Parathyroid adenoma (tissue), 2 donors: ENCODE measurements at regions not wholly inside any gene's neighbourhood (a gene's known extent, or its start where the extent isn't known, plus 50 kb on each side); places are given as distances from the start of the nearest gene placed in this dataset.
"Not testable (repeated sequence)": the region's sequence is repeated elsewhere in the genome, so short reads cannot be mapped to it uniquely, and the experiment has no call there.

ENCODE experiments used
- H2AFZ ChIP-seq: fragments of 300-600 bp; sonication (generic); one replicate; pipeline ENCODE4 v1.7.0; 2017; ENCODE audit warnings: antibody characterized with exemption, mild to moderate bottlenecking
- H3K27ac ChIP-seq: fragments of 300-600 bp; sonication (generic); one replicate; pipeline ENCODE4 v1.7.0; 2017
- H3K27me3 ChIP-seq: fragments of 300-600 bp; sonication (generic); one replicate; pipeline ENCODE4 v1.7.0; 2017; ENCODE audit warnings: low read length; ENCODE audit not compliant: control insufficient read depth, insufficient read depth
- H3K36me3 ChIP-seq: fragments of 300-600 bp; sonication (generic); one replicate; pipeline ENCODE4 v1.7.0; 2017; ENCODE audit warnings: low read length; ENCODE audit not compliant: control insufficient read depth, insufficient read depth
- H3K4me1 ChIP-seq: fragments of 300-600 bp; sonication (generic); one replicate; pipeline ENCODE4 v1.7.0; 2017; ENCODE audit warnings: control low read depth
- H3K4me2 ChIP-seq: fragments of 300-600 bp; sonication (generic); one replicate; pipeline ENCODE4 v1.7.0; 2017; ENCODE audit warnings: low read length
- H3K4me3 ChIP-seq: fragments of 300-600 bp; sonication (generic); one replicate; pipeline ENCODE4 v1.7.0; 2017; ENCODE audit warnings: low read depth, low read length
- H3K79me2 ChIP-seq: fragments of 300-600 bp; sonication (generic); one replicate; pipeline ENCODE4 v1.7.0; 2017; ENCODE audit warnings: control low read depth
- H3K9ac ChIP-seq: fragments of 300-600 bp; sonication (generic); one replicate; pipeline ENCODE4 v1.7.0; 2017; ENCODE audit warnings: mild to moderate bottlenecking
- H3K9me3 ChIP-seq: fragments of 300-600 bp; sonication (generic); one replicate; pipeline ENCODE4 v1.7.0; 2017; ENCODE audit warnings: low read length; ENCODE audit not compliant: control insufficient read depth
- TF ChIP-seq, protein P1 (sequence below): fragments of 300-600 bp; sonication (generic); IDR thresholded peaks from one replicate; pipeline ENCODE4 v1.7.0; 2017; ENCODE audit warnings: antibody characterized with exemption, mild to moderate bottlenecking
- donor health status: primary hyperparathyroidism.

DNA sequence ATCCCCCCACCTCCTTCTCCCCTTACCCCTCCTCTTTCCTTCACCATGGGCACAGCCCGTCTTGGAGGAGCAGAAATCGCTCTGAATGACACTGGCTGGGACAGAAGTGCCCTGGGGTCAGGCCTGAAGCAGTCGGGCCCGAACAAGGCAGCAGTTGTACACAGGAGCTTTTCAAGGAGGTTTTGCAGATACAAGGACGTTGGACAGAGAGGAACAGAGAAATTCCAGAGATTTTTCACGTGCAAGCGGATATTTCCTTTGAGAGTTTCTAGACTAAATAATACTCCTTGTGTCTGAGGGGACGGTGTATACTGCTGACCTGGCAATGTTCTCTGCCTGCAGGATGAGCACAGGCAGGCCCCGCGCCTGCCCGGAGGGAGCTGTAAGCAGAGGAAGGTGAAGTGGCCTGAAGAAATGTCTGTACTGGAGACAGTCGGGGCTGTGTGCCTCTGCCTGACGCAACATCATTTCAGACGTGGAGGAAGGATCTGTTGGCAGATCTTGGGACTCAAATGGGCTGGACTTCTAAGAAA is 95.3 kb upstream of the SLC25A33 start:
- peaks cover 44% of the 10 kb centered on the region for H3K4me1 ChIP-seq
- no peaks in the 10 kb centered on the region for H3K79me2 ChIP-seq
- no peaks in the 10 kb centered on the region for H3K9me3 ChIP-seq
- TF ChIP-seq, protein P1, sequence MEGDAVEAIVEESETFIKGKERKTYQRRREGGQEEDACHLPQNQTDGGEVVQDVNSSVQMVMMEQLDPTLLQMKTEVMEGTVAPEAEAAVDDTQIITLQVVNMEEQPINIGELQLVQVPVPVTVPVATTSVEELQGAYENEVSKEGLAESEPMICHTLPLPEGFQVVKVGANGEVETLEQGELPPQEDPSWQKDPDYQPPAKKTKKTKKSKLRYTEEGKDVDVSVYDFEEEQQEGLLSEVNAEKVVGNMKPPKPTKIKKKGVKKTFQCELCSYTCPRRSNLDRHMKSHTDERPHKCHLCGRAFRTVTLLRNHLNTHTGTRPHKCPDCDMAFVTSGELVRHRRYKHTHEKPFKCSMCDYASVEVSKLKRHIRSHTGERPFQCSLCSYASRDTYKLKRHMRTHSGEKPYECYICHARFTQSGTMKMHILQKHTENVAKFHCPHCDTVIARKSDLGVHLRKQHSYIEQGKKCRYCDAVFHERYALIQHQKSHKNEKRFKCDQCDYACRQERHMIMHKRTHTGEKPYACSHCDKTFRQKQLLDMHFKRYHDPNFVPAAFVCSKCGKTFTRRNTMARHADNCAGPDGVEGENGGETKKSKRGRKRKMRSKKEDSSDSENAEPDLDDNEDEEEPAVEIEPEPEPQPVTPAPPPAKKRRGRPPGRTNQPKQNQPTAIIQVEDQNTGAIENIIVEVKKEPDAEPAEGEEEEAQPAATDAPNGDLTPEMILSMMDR, result no peak
- H3K4me2 ChIP-seq, result peak overlapping the region; percentile 46
- H3K4me3 ChIP-seq, result peak overlapping the region; percentile 43
- H2AFZ ChIP-seq, result peak overlapping the region; percentile 41
- H3K36me3 ChIP-seq, result no peaks in the 10 kb centered on the region
- peak overlapping the region; percentile 37 for H3K9ac ChIP-seq
- H3K27me3 ChIP-seq, result no peaks in the 10 kb centered on the region
- peak overlapping the region; percentile 99 for H3K27ac ChIP-seq

DNA sequence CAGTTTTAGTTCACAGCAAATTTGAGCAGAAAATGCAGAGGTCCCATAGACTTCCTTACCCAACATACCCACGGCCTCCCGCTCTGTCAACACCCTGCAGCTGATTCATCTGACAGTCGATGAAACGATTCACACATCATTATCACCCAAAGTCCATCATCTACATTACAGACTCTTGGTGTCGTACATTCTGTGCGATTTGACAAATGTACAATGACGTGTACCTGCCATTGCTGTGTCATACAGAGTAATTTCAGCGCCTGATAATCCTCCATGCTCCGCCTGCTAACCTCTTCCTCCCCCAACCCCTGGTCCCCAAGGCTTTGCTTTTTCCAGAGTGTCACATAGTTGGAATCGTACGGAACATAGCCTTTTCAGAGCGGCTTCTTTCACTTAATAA is 94.7 kb upstream of the SLC25A33 start:
- TF ChIP-seq, protein P1, result no peak
- Histone ChIP-seq H3K9ac (peak overlapping the region; percentile 37), H3K4me1 (peaks cover 41% of the 10 kb centered on the region), H2AFZ (peak overlapping the region; percentile 41), H3K36me3 (no peaks in the 10 kb centered on the region), H3K79me2 (no peaks in the 10 kb centered on the region), H3K9me3 (no peaks in the 10 kb centered on the region), H3K4me3 (peak overlapping the region; percentile 43), H3K27ac (peak overlapping the region; percentile 99), H3K4me2 (peak overlapping the region; percentile 46), H3K27me3 (no peaks in the 10 kb centered on the region)

DNA sequence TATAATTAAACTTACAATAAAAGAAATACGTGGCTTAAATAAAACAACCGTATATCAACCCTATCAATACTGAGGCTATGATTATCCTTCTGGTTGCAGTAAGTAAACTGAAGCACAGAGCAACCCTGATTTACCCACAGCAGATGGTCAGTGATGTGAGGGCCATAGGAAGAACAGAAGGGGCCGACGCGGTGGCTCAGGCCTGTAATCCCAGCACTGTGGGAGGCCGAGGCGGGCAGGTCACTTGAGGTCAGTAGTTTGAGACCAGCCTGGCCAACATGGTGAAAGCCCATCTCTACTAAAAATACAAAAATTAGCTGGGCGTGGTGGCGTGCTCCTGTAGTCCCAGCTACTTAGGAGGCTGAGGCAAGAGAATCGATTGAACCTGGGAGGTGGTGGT is 94.2 kb upstream of the SLC25A33 start:
- not testable (repeated sequence) for H3K79me2 ChIP-seq, H3K4me2 ChIP-seq, H3K9me3 ChIP-seq, H3K27me3 ChIP-seq, H3K36me3 ChIP-seq, H2AFZ ChIP-seq, H3K9ac ChIP-seq
- peaks cover 42% of the 10 kb centered on the region for H3K4me1 ChIP-seq
- H3K4me3 ChIP-seq, result peak overlapping the region; percentile 43
- peak overlapping the region; percentile 99 for H3K27ac ChIP-seq

DNA sequence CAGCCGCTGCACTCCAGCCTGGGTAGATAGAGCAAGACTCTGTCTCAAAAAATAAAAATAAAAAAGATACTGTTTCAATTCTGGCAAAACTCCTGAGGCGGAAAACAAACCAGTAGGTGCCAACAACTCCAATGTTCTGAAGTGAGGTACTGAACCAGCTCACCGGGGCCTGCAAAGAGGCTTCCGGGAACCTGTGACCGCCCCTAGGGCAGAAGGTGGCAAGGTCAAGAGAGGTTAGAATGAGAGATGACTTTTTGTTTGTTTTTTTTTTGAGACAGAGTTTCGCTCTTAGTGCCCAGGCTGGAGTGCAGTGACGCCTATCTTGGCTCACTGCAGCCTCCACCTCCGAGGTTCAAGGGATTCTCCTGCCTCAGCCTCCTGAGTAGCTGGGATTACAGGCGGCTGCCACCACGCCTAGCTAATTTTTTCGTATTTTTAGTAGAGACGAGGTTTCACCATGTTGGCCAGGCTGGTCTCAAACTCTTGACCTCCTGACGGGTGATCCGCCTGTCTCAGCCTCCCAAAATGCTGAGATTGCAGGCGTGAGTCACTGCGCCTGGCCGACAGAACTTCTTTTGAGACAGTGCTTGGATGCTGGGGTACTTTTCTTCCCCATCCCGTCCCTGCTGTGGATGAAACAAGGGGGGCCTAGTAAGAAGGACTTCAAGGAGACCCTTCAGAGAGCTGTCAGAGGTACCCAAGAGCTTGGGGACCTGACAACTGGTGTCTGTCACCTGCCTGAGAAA is 91.9 kb upstream of the SLC25A33 start:
- Histone ChIP-seq H3K27ac (peak overlapping the region; percentile 98), H3K36me3 (no peaks in the 10 kb centered on the region), H3K27me3 (no peaks in the 10 kb centered on the region), H3K9ac (no peak overlapping the region), H2AFZ (no peak overlapping the region), H3K4me1 (peaks cover 45% of the 10 kb centered on the region), H3K79me2 (no peaks in the 10 kb centered on the region), H3K9me3 (no peaks in the 10 kb centered on the region), H3K4me2 (peak overlapping the region; percentile 21), H3K4me3 (no peak overlapping the region)
- TF ChIP-seq, protein P1, result no peak

DNA sequence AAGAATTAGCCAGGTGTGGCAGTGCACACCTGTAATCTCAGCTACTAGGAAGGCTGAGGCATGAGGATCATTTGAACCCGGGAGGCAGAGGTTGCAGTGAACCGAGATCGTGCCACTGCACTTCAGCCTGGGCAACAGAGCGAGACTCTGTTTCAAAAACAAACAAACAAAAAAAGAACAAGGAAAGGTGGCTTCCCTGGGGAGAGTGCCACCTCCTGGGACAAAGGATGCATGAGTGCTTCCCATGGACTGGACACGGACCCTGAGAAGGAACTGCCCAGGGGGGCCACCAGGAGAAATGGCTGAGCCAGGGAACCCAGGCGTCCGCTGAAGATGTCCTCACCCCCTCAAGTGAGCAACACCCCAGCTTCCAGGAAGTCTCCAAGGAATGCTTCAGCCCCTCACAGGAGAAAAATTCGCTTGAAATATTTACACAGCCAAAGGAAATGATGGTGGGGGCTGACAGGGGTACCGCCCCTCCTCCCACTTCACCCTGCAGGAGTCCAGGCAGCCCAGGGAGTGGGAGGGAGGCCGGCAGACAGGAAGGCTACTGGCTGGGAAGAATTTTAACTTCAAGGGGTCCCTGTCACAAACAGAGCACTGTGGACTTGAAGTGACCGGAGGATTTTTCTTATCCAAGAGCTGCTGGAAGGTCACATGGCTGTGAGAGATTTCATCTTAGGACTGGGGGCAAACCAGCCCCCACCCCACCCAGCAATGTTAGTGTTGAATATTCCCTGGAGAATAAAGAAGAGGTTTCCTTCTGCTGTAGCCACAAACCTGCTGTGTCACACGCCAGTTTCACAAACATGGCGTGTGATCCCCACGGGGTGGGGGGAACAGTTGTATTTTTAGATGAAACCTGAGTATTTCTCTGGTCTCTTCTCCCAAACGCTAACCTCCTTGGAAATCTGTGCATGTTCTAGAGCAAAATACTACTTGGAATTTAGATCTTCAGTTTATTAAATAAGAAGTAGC is 90.8 kb upstream of the SLC25A33 start:
- Histone ChIP-seq H3K36me3 (no peaks in the 10 kb centered on the region), H3K4me1 (peaks cover 43% of the 10 kb centered on the region), H3K9me3 (no peaks in the 10 kb centered on the region), H3K9ac (peak overlapping the region; percentile 3), H3K79me2 (no peaks in the 10 kb centered on the region), H3K4me3 (peak overlapping the region; percentile 37), H3K27ac (peak overlapping the region; percentile 98), H3K4me2 (peak overlapping the region; percentile 63), H2AFZ (peak overlapping the region; percentile 51), H3K27me3 (no peaks in the 10 kb centered on the region)
- TF ChIP-seq, protein P1, result no peak
